Endothelial cell (in vitro differentiated cells): ENCODE measurements at regions not wholly inside any gene's neighbourhood (a gene's known extent, or its start where the extent isn't known, plus 50 kb on each side); places are given as distances from the start of the nearest gene placed in this dataset.
"Not testable (repeated sequence)": the region's sequence is repeated elsewhere in the genome, so short reads cannot be mapped to it uniquely, and the experiment has no call there.

Experiments used
- DNase-seq: peaks from one replicate; pipeline ENCODE4 v3.0.0; 2021; ENCODE audit warnings: low spot score
- H3K27ac Mint-ChIP-seq: one replicate; pipeline ENCODE4 v1.8.0; 2021; ENCODE audit warnings: mixed read lengths, inconsistent platforms; ENCODE audit not compliant: unreplicated experiment
- H3K27me3 Mint-ChIP-seq: one replicate; pipeline ENCODE4 v1.8.0; 2021; ENCODE audit warnings: mild to moderate bottlenecking, moderate library complexity, mixed read lengths, inconsistent platforms; ENCODE audit not compliant: unreplicated experiment
- H3K36me3 Mint-ChIP-seq: one replicate; pipeline ENCODE4 v1.8.0; 2021; ENCODE audit warnings: mild to moderate bottlenecking, low read depth, mixed read lengths, inconsistent platforms; ENCODE audit not compliant: unreplicated experiment
- H3K4me1 Mint-ChIP-seq: one replicate; pipeline ENCODE4 v1.8.0; 2021; ENCODE audit warnings: mild to moderate bottlenecking, mixed read lengths, inconsistent platforms; ENCODE audit not compliant: unreplicated experiment
- H3K4me3 Mint-ChIP-seq: one replicate; pipeline ENCODE4 v1.8.0; 2021; ENCODE audit warnings: mild to moderate bottlenecking, mixed read lengths, inconsistent platforms; ENCODE audit not compliant: unreplicated experiment
- H3K9me3 Mint-ChIP-seq: one replicate; pipeline ENCODE4 v1.8.0; 2021; ENCODE audit warnings: mixed read lengths, inconsistent platforms; ENCODE audit not compliant: unreplicated experiment
- CTCF ChIP-seq: fragments of 200-600 bp; sonication (generic); IDR thresholded peaks from one replicate; pipeline ENCODE4 v1.5.0; 2021; ENCODE audit warnings: antibody characterized with exemption; ENCODE audit not compliant: unreplicated experiment

GRCh38 chr20:11705512-11705911 lies 212.2 kb upstream of the BTBD3 start:
- Mint-ChIP-seq H3K4me1 (peaks cover 7% of the 10 kb centered on the region), H3K27ac (no peak overlapping the region), H3K36me3 (no peaks in the 10 kb centered on the region), H3K27me3 (no peaks in the 10 kb centered on the region), H3K9me3 (no peaks in the 10 kb centered on the region), H3K4me3 (no peak overlapping the region)
- TF ChIP-seq CTCF = no peak
- no peak for DNase-seq

GRCh38 chr20:11708223-11708622 lies 209.5 kb upstream of the BTBD3 start:
- not testable (repeated sequence) for H3K36me3 Mint-ChIP-seq, H3K27ac Mint-ChIP-seq, H3K4me3 Mint-ChIP-seq, DNase-seq, H3K27me3 Mint-ChIP-seq, H3K4me1 Mint-ChIP-seq, H3K9me3 Mint-ChIP-seq

DNA sequence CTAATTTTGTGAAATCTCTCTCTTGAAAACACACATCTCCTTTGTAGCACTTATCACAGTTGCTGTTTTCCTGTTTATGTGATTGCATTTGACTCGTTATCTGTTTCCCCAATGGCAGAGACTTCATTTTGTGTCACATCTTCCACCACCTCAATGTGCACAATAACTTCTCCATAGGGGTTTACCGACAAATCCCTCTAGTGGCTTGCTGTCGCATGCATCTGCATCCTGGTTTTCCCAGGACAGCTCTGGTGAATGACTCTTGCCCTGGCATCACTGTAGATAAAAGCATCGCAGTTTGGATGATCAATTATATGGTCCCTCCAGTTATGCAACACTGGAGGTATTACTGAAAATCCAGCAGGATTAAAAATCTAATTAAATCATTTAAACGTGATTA lies 206.5 kb upstream of the BTBD3 start:
- no peaks in the 10 kb centered on the region for H3K36me3 Mint-ChIP-seq
- H3K27ac Mint-ChIP-seq = no peak overlapping the region
- H3K9me3 Mint-ChIP-seq = no peaks in the 10 kb centered on the region
- H3K27me3 Mint-ChIP-seq = no peaks in the 10 kb centered on the region
- DNase-seq = no peak
- TF ChIP-seq CTCF = no peak
- H3K4me1 Mint-ChIP-seq = peaks cover 3% of the 10 kb centered on the region
- H3K4me3 Mint-ChIP-seq = no peak overlapping the region

DNA sequence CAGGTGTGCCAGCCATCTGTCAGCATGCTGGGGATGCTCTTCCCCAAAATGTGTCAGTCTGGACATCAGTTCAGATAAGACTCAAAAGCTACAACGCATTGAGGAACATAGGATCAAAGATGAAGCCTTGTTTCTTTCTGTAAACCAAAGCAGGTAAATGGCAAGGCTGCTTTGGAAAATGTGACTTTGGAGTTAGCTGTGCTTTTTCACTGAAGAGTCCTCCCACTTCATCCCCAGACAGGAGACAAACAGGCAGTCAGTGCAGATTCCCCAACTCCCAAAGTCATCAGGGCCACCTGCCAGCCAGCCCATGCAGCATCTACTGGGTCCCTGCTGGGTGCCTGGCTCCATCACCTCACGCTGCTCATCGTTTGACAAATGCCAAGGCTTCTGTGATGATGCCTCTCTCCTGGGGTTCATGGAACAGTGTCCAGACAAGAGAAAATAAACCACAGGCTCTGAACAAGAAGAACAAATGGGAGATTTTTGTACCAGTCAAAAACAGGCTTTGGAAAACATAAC lies 205.0 kb upstream of the BTBD3 start:
- H3K36me3 Mint-ChIP-seq = no peaks in the 10 kb centered on the region
- H3K4me3 Mint-ChIP-seq = no peak overlapping the region
- DNase-seq = no peak
- no peak overlapping the region for H3K27ac Mint-ChIP-seq
- no peaks in the 10 kb centered on the region for H3K9me3 Mint-ChIP-seq
- H3K27me3 Mint-ChIP-seq = no peaks in the 10 kb centered on the region
- no peak for TF ChIP-seq CTCF
- peaks cover 6% of the 10 kb centered on the region for H3K4me1 Mint-ChIP-seq

DNA sequence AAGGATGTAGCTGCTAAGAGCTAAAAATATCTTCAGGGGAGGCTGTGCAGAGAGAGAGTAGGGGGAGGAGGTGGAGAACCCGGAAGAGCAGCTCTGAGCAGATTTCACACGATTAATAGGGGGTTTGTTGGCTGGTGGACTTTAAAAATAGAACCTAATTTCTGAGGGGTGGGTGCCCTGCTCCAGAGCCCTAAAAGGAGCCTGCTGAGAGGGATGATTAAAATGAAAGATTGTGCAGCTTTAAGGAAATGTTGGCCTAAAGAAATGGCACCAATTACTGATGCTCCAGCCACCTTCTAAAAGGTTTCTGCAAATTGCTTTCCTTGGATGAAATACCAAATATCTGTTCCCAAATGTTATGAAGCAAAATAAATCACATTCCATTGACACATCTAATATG lies 202.8 kb upstream of the BTBD3 start:
- Mint-ChIP-seq H3K9me3 (no peaks in the 10 kb centered on the region), H3K4me1 (peaks cover 6% of the 10 kb centered on the region), H3K27me3 (no peaks in the 10 kb centered on the region), H3K27ac (no peak overlapping the region), H3K4me3 (no peak overlapping the region), H3K36me3 (no peaks in the 10 kb centered on the region)
- DNase-seq = no peak
- no peak for TF ChIP-seq CTCF
